ENCODE measurements at regions not wholly inside any gene's neighbourhood (a gene's known extent, or its start where the extent isn't known, plus 50 kb on each side); places are given as distances from the start of the nearest gene placed in this dataset.

DNA sequence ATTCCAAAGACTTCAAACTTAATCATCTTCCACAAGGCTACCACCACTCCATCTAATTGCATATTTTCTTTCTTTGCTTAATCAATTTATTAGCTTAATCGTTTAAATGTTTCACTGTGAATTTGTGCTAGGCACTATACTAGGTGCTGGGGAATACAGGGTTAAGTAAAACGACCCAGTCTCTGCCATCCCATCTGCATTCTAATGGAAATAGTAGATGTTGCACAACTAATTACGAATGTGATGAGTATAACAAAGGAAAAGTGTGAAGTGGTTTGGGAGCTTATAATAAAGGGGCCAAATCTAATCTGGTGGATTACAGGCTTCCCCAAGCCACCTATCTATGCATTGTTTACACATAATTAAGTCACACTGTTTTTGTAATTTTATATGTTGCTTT, 147.1 kb downstream of the FAM181B start:
- TF ChIP-seq, protein P1, sequence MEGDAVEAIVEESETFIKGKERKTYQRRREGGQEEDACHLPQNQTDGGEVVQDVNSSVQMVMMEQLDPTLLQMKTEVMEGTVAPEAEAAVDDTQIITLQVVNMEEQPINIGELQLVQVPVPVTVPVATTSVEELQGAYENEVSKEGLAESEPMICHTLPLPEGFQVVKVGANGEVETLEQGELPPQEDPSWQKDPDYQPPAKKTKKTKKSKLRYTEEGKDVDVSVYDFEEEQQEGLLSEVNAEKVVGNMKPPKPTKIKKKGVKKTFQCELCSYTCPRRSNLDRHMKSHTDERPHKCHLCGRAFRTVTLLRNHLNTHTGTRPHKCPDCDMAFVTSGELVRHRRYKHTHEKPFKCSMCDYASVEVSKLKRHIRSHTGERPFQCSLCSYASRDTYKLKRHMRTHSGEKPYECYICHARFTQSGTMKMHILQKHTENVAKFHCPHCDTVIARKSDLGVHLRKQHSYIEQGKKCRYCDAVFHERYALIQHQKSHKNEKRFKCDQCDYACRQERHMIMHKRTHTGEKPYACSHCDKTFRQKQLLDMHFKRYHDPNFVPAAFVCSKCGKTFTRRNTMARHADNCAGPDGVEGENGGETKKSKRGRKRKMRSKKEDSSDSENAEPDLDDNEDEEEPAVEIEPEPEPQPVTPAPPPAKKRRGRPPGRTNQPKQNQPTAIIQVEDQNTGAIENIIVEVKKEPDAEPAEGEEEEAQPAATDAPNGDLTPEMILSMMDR (IDR thresholded peaks at IDR 0.05; ENCODE audit: insufficient read depth, missing control alignments), result no peak
- FAIRE-seq, result no peak
- no peak for DNase-seq (ENCODE audit: insufficient read length, low spot score)

DNA sequence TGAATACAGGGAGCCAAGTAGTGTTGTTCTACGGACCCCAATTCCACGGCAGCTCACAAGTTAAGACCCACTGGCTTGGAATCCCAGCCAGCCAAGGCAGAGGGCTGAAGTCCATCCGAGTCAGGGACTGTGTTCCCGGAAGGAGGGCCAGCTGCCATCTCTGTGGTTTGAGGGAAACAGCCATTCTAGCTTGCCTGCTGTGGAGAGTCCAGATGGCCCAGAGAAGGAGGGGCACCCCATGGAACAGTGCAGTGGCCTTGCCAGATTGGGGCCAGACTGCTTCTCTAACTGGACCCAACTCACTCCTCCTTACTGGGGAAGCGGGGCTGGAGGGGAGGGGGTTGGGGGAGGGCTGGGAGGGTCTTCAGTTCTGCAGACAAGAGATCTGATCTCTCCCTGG, 156.4 kb downstream of the FAM181B start:
- DNase-seq (ENCODE audit: insufficient read length, low spot score) (no peak), FAIRE-seq (no peak)
- TF ChIP-seq, protein P1 (IDR thresholded peaks at IDR 0.05; ENCODE audit: insufficient read depth, missing control alignments), result no peak

DNA sequence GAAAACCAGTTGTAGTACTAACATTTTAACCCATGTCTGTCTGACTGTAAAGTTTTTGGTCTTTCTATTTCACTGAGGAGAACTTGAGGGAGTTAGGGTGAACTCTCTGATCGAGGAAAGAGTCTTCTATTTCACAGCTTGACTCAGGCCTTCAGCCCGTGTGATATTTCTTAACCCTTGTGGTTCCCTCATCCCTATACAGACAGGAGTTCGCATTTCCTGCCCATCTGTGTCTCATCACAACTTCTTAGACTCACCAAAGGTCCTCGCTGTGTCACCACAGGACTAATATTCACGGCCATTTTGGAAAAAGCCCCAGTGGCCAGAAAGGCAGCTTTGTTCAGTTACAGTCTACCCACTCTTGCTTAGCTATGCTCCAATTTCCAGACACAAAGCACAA, 172.8 kb downstream of the FAM181B start:
- TF ChIP-seq, protein P1 (IDR thresholded peaks at IDR 0.05; ENCODE audit: insufficient read depth, missing control alignments), result no peak
- FAIRE-seq (no peak), DNase-seq (ENCODE audit: insufficient read length, low spot score) (no peak)

DNA sequence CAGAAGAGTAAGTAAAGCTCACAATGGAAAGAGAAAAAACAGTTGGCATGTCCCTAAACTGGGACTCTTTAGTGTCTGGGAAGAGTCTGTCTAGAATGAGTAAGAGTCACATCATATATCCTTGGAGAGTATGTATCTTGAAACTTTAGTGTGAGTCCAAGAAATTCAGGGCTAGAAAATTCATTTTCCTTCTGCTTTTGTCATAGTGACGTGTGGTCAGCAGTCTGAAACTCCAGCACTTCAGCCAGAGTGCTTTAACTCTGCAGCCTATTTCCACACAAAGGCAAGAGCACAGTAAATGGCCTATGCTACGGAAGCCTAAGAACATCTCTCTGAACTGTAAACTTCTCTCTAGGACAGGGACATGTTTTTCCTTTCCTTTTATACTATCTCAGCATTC, 174.1 kb downstream of the FAM181B start:
- TF ChIP-seq, protein P1 (IDR thresholded peaks at IDR 0.05; ENCODE audit: insufficient read depth, missing control alignments), result no peak
- FAIRE-seq (no peak), DNase-seq (ENCODE audit: insufficient read length, low spot score) (no peak)

DNA sequence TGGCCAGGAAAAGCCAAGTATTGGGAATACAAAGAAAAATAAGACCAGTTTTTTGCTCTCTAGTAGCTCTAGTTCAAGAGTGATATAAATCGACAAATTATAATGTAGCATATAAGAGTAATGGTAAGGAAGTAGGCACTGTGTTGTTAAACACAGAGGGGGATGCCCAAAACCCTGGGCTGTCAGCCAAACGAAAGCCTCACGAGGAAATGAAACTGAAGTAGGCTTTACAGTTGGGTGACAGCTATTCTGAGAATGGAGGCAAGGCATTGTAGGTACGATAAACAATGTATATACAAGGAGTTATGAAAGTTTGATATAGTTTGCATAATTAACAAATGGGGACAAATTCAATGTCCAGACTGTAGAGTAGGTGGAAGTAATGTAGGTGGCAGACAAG, 176.4 kb downstream of the FAM181B start:
- no peak for FAIRE-seq
- TF ChIP-seq, protein P1 (IDR thresholded peaks at IDR 0.05; ENCODE audit: insufficient read depth, missing control alignments), result no peak
- DNase-seq (ENCODE audit: insufficient read length, low spot score), result no peak

DNA sequence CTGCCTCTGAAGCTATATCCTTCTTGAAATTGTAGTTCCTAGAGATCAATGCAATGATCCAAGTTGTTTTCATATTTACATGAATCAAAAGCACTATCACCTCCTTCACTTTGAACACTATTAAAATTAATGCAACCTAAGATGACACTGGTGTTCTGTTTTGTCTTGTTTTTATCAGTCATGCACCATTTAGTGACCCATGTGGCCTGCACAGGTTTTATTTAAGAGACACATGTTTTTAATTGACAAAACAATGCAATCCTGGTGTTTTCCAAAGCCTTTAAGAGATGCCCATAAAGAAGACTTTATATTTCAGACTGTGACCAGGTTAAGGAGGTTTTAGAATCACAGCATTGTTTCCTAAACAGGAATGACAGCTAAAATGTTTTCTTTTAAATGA, 177.5 kb downstream of the FAM181B start:
- TF ChIP-seq, protein P1 (IDR thresholded peaks at IDR 0.05; ENCODE audit: insufficient read depth, missing control alignments), result no peak

DNA sequence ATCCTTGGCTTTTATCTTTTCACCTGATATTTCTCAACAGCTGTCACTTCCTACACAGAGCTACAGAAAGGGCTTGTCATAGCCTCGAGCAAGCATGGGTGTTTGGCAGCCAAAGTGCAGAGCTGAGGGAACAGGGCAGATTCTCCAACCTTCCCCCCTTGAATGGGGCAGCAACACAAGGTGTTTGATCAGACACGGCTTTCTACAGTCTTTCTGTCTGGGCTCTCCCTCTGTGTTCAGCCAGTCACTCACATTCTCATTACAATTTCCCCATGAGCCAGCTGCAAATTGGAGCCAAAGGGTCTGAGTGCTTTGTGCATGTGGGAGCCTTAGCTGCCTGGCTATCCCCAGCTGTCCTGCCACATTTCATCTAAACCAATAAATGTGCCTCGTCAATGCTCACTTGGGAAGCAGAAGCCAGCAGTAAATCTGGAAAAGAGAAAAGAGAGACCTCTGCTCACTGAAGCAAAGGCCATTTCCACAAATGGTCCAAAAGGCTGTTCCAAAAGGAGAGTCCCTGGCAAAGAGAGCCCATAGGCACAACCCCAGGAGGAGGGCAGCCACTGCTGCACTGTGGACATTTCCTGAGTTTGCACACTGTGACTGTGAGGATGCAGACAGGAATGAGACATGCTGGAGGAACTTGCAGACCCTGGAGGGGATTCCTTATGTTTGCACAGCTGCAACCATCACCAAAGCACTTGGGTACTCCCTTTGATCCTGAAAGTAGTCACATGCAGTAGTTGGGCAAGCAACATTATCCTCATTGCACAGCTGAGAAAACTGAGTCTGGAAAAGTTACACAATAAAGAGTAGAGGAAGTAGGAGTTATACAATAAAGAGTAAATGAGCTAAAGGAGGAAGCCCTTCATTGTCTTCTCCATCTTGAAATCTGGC, 186.8 kb downstream of the FAM181B start:
- TF ChIP-seq, protein P1 (IDR thresholded peaks at IDR 0.05; ENCODE audit: insufficient read depth, missing control alignments), result no peak
- DNase-seq (ENCODE audit: insufficient read length, low spot score), result no peak
- FAIRE-seq, result no peak

More for the DNA sequence above, 177.5 kb downstream of the FAM181B start:
- DNase-seq (ENCODE audit: insufficient read length, low spot score) (no peak), FAIRE-seq (no peak)
